ENCODE measurements at regions not wholly inside any gene's neighbourhood (a gene's known extent, or its start where the extent isn't known, plus 50 kb on each side); places are given as distances from the start of the nearest gene placed in this dataset.

GRCh38 chr2:194182888-194183287 is 1474.1 kb upstream of the SLC39A10 start:
- intact Hi-C loops (cut with micrococcal nuclease; ENCODE audit: unreplicated experiment), result no loop called here
- no peak overlapping the region for H3K4me3 Mint-ChIP-seq (ENCODE audit: unreplicated experiment)
- no peaks in the 10 kb centered on the region for H3K4me1 Mint-ChIP-seq (ENCODE audit: low read depth, unreplicated experiment)
- Histone ChIP-seq H3K4me1 (no peaks in the 10 kb centered on the region), H3K9me3 (no peaks in the 10 kb centered on the region), H3K36me3 (ENCODE audit: control insufficient read depth, insufficient read depth, low read length) (no peaks in the 10 kb centered on the region), H3K27me3 (replicated peaks; ENCODE audit: control insufficient read depth, insufficient read depth, low read length) (no peaks in the 10 kb centered on the region), H3K4me3 (ENCODE audit: low read depth, low read length) (no peak overlapping the region)
- ChIA-PET POLR2A (no interaction called here), CTCF (no interaction called here)
- no peak for TF ChIP-seq CTCF (IDR thresholded peaks at IDR 0.05; ENCODE audit: insufficient read depth in 1 of 2, low read depth in 1 of 2, low read length in 1 of 2, severe bottlenecking in 1 of 2, unreplicated experiment in 1 of 2)
- no peak for DNase-seq
- H3K27ac Mint-ChIP-seq (ENCODE audit: unreplicated experiment), result no peak overlapping the region
- no peaks in the 10 kb centered on the region for H3K27me3 Mint-ChIP-seq (ENCODE audit: insufficient read depth, unreplicated experiment)
- H3K36me3 Mint-ChIP-seq (ENCODE audit: insufficient read depth, unreplicated experiment), result no peaks in the 10 kb centered on the region
- no TSS peak for BruUV-seq (replicated peaks)
- no peaks in the 10 kb centered on the region for H3K9me3 Mint-ChIP-seq (ENCODE audit: unreplicated experiment)

GRCh38 chr2:194176134-194176533 is 1480.9 kb upstream of the SLC39A10 start:
- H3K27ac Mint-ChIP-seq (ENCODE audit: unreplicated experiment), result no peak overlapping the region
- no peaks in the 10 kb centered on the region for H3K36me3 Mint-ChIP-seq (ENCODE audit: insufficient read depth, unreplicated experiment)
- H3K27me3 Mint-ChIP-seq (ENCODE audit: insufficient read depth, unreplicated experiment), result no peaks in the 10 kb centered on the region
- POLR2A ChIA-PET, result no interaction called here
- H3K4me3 ChIP-seq (ENCODE audit: low read depth, low read length), result no peak overlapping the region
- no peaks in the 10 kb centered on the region for H3K9me3 Mint-ChIP-seq (ENCODE audit: unreplicated experiment)
- no peak for DNase-seq
- TF ChIP-seq CTCF (IDR thresholded peaks at IDR 0.05; ENCODE audit: insufficient read depth in 1 of 2, low read depth in 1 of 2, low read length in 1 of 2, severe bottlenecking in 1 of 2, unreplicated experiment in 1 of 2), result no peak
- no peaks in the 10 kb centered on the region for H3K4me1 Mint-ChIP-seq (ENCODE audit: low read depth, unreplicated experiment)
- H3K9me3 ChIP-seq, result 0 out of 2 replicates have a peak, but pooled peaks cover 4% of the 10 kb centered on the region
- intact Hi-C loops (cut with micrococcal nuclease; ENCODE audit: unreplicated experiment), result no loop called here
- H3K27me3 ChIP-seq (replicated peaks; ENCODE audit: control insufficient read depth, insufficient read depth, low read length), result no peaks in the 10 kb centered on the region
- H3K4me1 ChIP-seq, result no peaks in the 10 kb centered on the region
- no TSS peak for BruUV-seq (replicated peaks)
- no peaks in the 10 kb centered on the region for H3K36me3 ChIP-seq (ENCODE audit: control insufficient read depth, insufficient read depth, low read length)
- no peak overlapping the region for H3K4me3 Mint-ChIP-seq (ENCODE audit: unreplicated experiment)
- CTCF ChIA-PET, result no interaction called here

GRCh38 chr2:194166818-194167217 is 1490.2 kb upstream of the SLC39A10 start:
- Histone ChIP-seq H3K4me1 (no peaks in the 10 kb centered on the region), H3K4me3 (ENCODE audit: low read depth, low read length) (no peak overlapping the region), H3K9me3 (no peaks in the 10 kb centered on the region), H3K36me3 (ENCODE audit: control insufficient read depth, insufficient read depth, low read length) (no peaks in the 10 kb centered on the region), H3K27me3 (replicated peaks; ENCODE audit: control insufficient read depth, insufficient read depth, low read length) (no peaks in the 10 kb centered on the region)
- no peaks in the 10 kb centered on the region for H3K9me3 Mint-ChIP-seq (ENCODE audit: unreplicated experiment)
- H3K27ac Mint-ChIP-seq (ENCODE audit: unreplicated experiment), result no peak overlapping the region
- H3K36me3 Mint-ChIP-seq (ENCODE audit: insufficient read depth, unreplicated experiment), result no peaks in the 10 kb centered on the region
- no peak overlapping the region for H3K4me3 Mint-ChIP-seq (ENCODE audit: unreplicated experiment)
- CTCF ChIA-PET, result interaction anchor here (0.7 kb wide), 1 partner anchor 9 kb away, joined by 3 read pairs; no protein-coding TSS in a partner anchor
- intact Hi-C loops (cut with micrococcal nuclease; ENCODE audit: unreplicated experiment), result loop anchor here (1.0 kb wide), 1 partner anchor 1151 kb away; no protein-coding TSS in a partner anchor
- peak in 1 of 2 experiments; percentile 15 for DNase-seq
- peaks cover 3% of the 10 kb centered on the region for H3K27me3 Mint-ChIP-seq (ENCODE audit: insufficient read depth, unreplicated experiment)
- no TSS peak for BruUV-seq (replicated peaks)
- peak; percentile 66 to 75 for TF ChIP-seq CTCF (IDR thresholded peaks at IDR 0.05; ENCODE audit: insufficient read depth in 1 of 2, low read depth in 1 of 2, low read length in 1 of 2, severe bottlenecking in 1 of 2, unreplicated experiment in 1 of 2)
- H3K4me1 Mint-ChIP-seq (ENCODE audit: low read depth, unreplicated experiment), result no peaks in the 10 kb centered on the region
- POLR2A ChIA-PET, result no interaction called here
